Aorta (tissue), 5 donors: ENCODE measurements at regions not wholly inside any gene's neighbourhood (a gene's known extent, or its start where the extent isn't known, plus 50 kb on each side); places are given as distances from the start of the nearest gene placed in this dataset.
"Not testable (repeated sequence)": the region's sequence is repeated elsewhere in the genome, so short reads cannot be mapped to it uniquely, and the experiment has no call there.

Experiments used
- ATAC-seq: fragments of 200-7000 bp; cut with Tn5 transposase; one replicate; pipeline ENCODE4 v1.9.1; 2022; ENCODE audit warnings: moderate library complexity; ENCODE audit not compliant: low FRiP score
- DNase-seq, 2 donors: peaks; one replicate each; pipeline ENCODE4 v3.0.0-alpha.2; 2020
- H3K27ac ChIP-seq, 2 donors: one replicate each; pipeline ENCODE4 v1.5.1; 2013; ENCODE audit warnings: low read length in 2 of 2, mild to moderate bottlenecking in 2 of 2, moderate library complexity in 2 of 2, control low read depth in 1 of 2, inconsistent platforms in 1 of 2, low read depth in 1 of 2
- H3K27me3 ChIP-seq, 2 donors: one replicate each; pipeline ENCODE4 v1.6.1; 2013; ENCODE audit warnings: control low read depth in 1 of 2, low read length in 1 of 2, mild to moderate bottlenecking in 1 of 2, moderate library complexity in 1 of 2; ENCODE audit not compliant: insufficient read depth in 2 of 2, control insufficient read depth in 1 of 2
- H3K36me3 ChIP-seq, 2 donors: one replicate each; pipeline ENCODE4 v1.6.1; 2013; ENCODE audit warnings: control low read depth in 1 of 2, low read length in 1 of 2, mild to moderate bottlenecking in 1 of 2; ENCODE audit not compliant: insufficient read depth in 2 of 2, control insufficient read depth in 1 of 2
- H3K4me1 ChIP-seq, 2 donors: one replicate each; pipeline ENCODE4 v1.6.1; 2013; ENCODE audit warnings: low read length in 2 of 2, control low read depth in 1 of 2, mild to moderate bottlenecking in 1 of 2, moderate library complexity in 1 of 2; ENCODE audit not compliant: insufficient read depth in 2 of 2, control insufficient read depth in 1 of 2
- H3K4me3 ChIP-seq, 2 donors: one replicate each; pipeline ENCODE4 v1.5.1; 2013; ENCODE audit warnings: low read length in 2 of 2, control low read depth in 1 of 2, mild to moderate bottlenecking in 1 of 2
- H3K9me3 ChIP-seq: one replicate; pipeline ENCODE4 v1.6.1; 2013; ENCODE audit warnings: mild to moderate bottlenecking, low read length; ENCODE audit not compliant: control insufficient read depth
- WGBS, 2 donors: extraction: QIAGEN DNeasy Blood & Tissue Kit; methylation state at CpG; one replicate each; pipeline ENCODE4 v1.1.7; 2013; 5-methylcytosine and 5-hydroxymethylcytosine counted together
- intact Hi-C, 2 donors: fragments of 100-400 bp; cut with DNase I; formaldehyde crosslinking; loops; one replicate each; pipeline versions ENCODE4 v1.14.2 to v1.15.0; 2022
- donor health status: healthy with polysubstance abuse.
- donor health status: Bipolar disorder and iron deficiency.
- donor health status: DM: no; HTN: no; CAD: no.
- donor health status: DM: no; HTN: no; CAD: no.
- donor health status: DM: yes; HTN: yes; CAD: no.

- Histone ChIP-seq H3K4me1 (no peaks in the 10 kb centered on the region), H3K27me3 (no peaks in the 10 kb centered on the region), H3K27ac (no peak overlapping the region), H3K4me3 (no peak overlapping the region), H3K36me3 (no peaks in the 10 kb centered on the region), H3K9me3 (peaks cover 1% of the 10 kb centered on the region)
- intact Hi-C loops, result no loop called here
- ATAC-seq (no peak), DNase-seq (peak in 1 of 2 donors; percentile 64)
- whole genome bisulfite sequencing, 2 donors, result 60 to 61% methylated on average over 5 of the region's 5 CpGs
Observed at GRCh38 chr15:22236469-22236868, 156.1 kb downstream of the OR4M2 start.

GRCh38 chr15:22237891-22238275, 157.6 kb downstream of the OR4M2 start:
- Histone ChIP-seq H3K4me1 (no peaks in the 10 kb centered on the region), H3K27me3 (no peaks in the 10 kb centered on the region), H3K27ac (no peak overlapping the region), H3K36me3 (no peaks in the 10 kb centered on the region), H3K4me3 (no peak overlapping the region), H3K9me3 (peaks cover 1% of the 10 kb centered on the region)
- WGBS, 2 donors, result 65 to 69% methylated on average over 9 of the region's 9 CpGs
- peak in 1 of 2 donors; percentile 68 for DNase-seq
- no peak for ATAC-seq
- intact Hi-C loops, result no loop called here

GRCh38 chr15:22238276-22238958, 158.1 kb downstream of the OR4M2 start:
- H3K4me3 ChIP-seq, H3K27me3 ChIP-seq, H3K9me3 ChIP-seq, H3K36me3 ChIP-seq, H3K27ac ChIP-seq, intact Hi-C loops, H3K4me1 ChIP-seq: not testable (repeated sequence)
- ATAC-seq (peak; percentile 68), DNase-seq (peak in 1 of 2 donors; percentile 74)
- WGBS, 2 donors, result 71 to 73% methylated on average over 19 to 20 of the region's 20 CpGs

GRCh38 chr15:22238959-22239805, 158.9 kb downstream of the OR4M2 start:
- DNase-seq, result peak in 1 of 2 donors; percentile 77
- H3K27me3 ChIP-seq, H3K27ac ChIP-seq, intact Hi-C loops, H3K4me1 ChIP-seq, H3K36me3 ChIP-seq, H3K9me3 ChIP-seq, H3K4me3 ChIP-seq: not testable (repeated sequence)
- peak; percentile 34 for ATAC-seq
- WGBS, 2 donors, result 79 to 80% methylated on average over 17 to 22 of the region's 22 CpGs

- no peak overlapping the region for H3K27ac ChIP-seq
- H3K36me3 ChIP-seq, result no peaks in the 10 kb centered on the region
- intact Hi-C loops, result no loop called here
- H3K4me1 ChIP-seq, result no peaks in the 10 kb centered on the region
- no peak overlapping the region for H3K4me3 ChIP-seq
- peak in 1 of 2 donors; percentile 69 for DNase-seq
- no peak for ATAC-seq
- H3K9me3 ChIP-seq, result peaks cover 1% of the 10 kb centered on the region
- 52 to 65% methylated on average over 3 of the region's 3 CpGs for WGBS, 2 donors
- no peaks in the 10 kb centered on the region for H3K27me3 ChIP-seq
Observed at GRCh38 chr15:22239806-22240180, 159.5 kb downstream of the OR4M2 start.

- no peaks in the 10 kb centered on the region for H3K4me1 ChIP-seq
- WGBS, 2 donors, result 92 to 93% methylated on average over 8 of the region's 8 CpGs
- no peak overlapping the region for H3K4me3 ChIP-seq
- intact Hi-C loops, result no loop called here
- DNase-seq, result no peak
- no peak for ATAC-seq
- no peaks in the 10 kb centered on the region for H3K36me3 ChIP-seq
- no peak overlapping the region for H3K27ac ChIP-seq
- no peaks in the 10 kb centered on the region for H3K27me3 ChIP-seq
- H3K9me3 ChIP-seq, result peaks cover 1% of the 10 kb centered on the region
Observed at GRCh38 chr15:22240403-22240802, 160.1 kb downstream of the OR4M2 start.

- DNase-seq, result peak in 1 of 2 donors; percentile 71
- ATAC-seq, result no peak
- H3K27ac ChIP-seq, result no peak overlapping the region
- no peaks in the 10 kb centered on the region for H3K36me3 ChIP-seq
- no peaks in the 10 kb centered on the region for H3K4me1 ChIP-seq
- peaks cover 1% of the 10 kb centered on the region for H3K9me3 ChIP-seq
- no peak overlapping the region for H3K4me3 ChIP-seq
- 65 to 70% methylated on average over 7 of the region's 7 CpGs for WGBS, 2 donors
- intact Hi-C loops, result no loop called here
- no peaks in the 10 kb centered on the region for H3K27me3 ChIP-seq
Observed at GRCh38 chr15:22240986-22241385, 160.7 kb downstream of the OR4M2 start.

- H3K27ac ChIP-seq, result no peak overlapping the region
- H3K36me3 ChIP-seq, result no peaks in the 10 kb centered on the region
- intact Hi-C loops, result no loop called here
- 87 to 89% methylated on average over 8 of the region's 8 CpGs for WGBS, 2 donors
- DNase-seq (peak in 1 of 2 donors; percentile 71), ATAC-seq (no peak)
- H3K27me3 ChIP-seq, result no peaks in the 10 kb centered on the region
- no peak overlapping the region for H3K4me3 ChIP-seq
- peaks cover 1% of the 10 kb centered on the region for H3K9me3 ChIP-seq
- H3K4me1 ChIP-seq, result no peaks in the 10 kb centered on the region
Observed at GRCh38 chr15:22241451-22241850, 161.1 kb downstream of the OR4M2 start.

GRCh38 chr15:22242311-22242710, 162.0 kb downstream of the OR4M2 start:
- 81 to 87% methylated on average over 9 of the region's 9 CpGs for WGBS, 2 donors
- DNase-seq, result peak in 1 of 2 donors; percentile 67
- H3K36me3 ChIP-seq, H3K4me1 ChIP-seq, H3K27ac ChIP-seq, H3K9me3 ChIP-seq, intact Hi-C loops, ATAC-seq, H3K27me3 ChIP-seq, H3K4me3 ChIP-seq: not testable (repeated sequence)
